GM19023 (cell line): ENCODE measurements at regions not wholly inside any gene's neighbourhood (a gene's known extent, or its start where the extent isn't known, plus 50 kb on each side); places are given as distances from the start of the nearest gene placed in this dataset.
"Not testable (repeated sequence)": the region's sequence is repeated elsewhere in the genome, so short reads cannot be mapped to it uniquely, and the experiment has no call there.

Source experiments
- ATAC-seq: cut with Tn5 transposase; IDR thresholded peaks from one replicate; pipeline ENCODE4 v1.9.1; 2021; ENCODE audit warnings: mild to moderate bottlenecking, moderate library complexity; ENCODE audit not compliant: unreplicated experiment

GRCh38 chr2:87559735-87560134, 188.2 kb upstream of the PLGLB2 start:
- not testable (repeated sequence) for ATAC-seq

GRCh38 chr2:87565116-87565515, 182.8 kb upstream of the PLGLB2 start:
- ATAC-seq: not testable (repeated sequence)

GRCh38 chr2:87566531-87566930, 181.4 kb upstream of the PLGLB2 start:
- not testable (repeated sequence) for ATAC-seq

GRCh38 chr2:87567093-87567492, 180.8 kb upstream of the PLGLB2 start:
- ATAC-seq: not testable (repeated sequence)

- not testable (repeated sequence) for ATAC-seq
Observed at GRCh38 chr2:87567912-87568311, 180.0 kb upstream of the PLGLB2 start.

GRCh38 chr2:87568554-87569278, 179.2 kb upstream of the PLGLB2 start:
- not testable (repeated sequence) for ATAC-seq

- ATAC-seq: not testable (repeated sequence)
Observed at GRCh38 chr2:87569689-87570397, 178.0 kb upstream of the PLGLB2 start.

- not testable (repeated sequence) for ATAC-seq
Observed at GRCh38 chr2:87571889-87572465, 175.9 kb upstream of the PLGLB2 start.

- ATAC-seq: not testable (repeated sequence)
Observed at GRCh38 chr2:87572906-87573305, 175.0 kb upstream of the PLGLB2 start.

- not testable (repeated sequence) for ATAC-seq
Observed at GRCh38 chr2:87573386-87574192, 174.3 kb upstream of the PLGLB2 start.

GRCh38 chr2:87574193-87575119, 173.4 kb upstream of the PLGLB2 start:
- not testable (repeated sequence) for ATAC-seq

- not testable (repeated sequence) for ATAC-seq
Observed at GRCh38 chr2:87575138-87575537, 172.7 kb upstream of the PLGLB2 start.

GRCh38 chr2:87577358-87577757, 170.5 kb upstream of the PLGLB2 start:
- not testable (repeated sequence) for ATAC-seq

GRCh38 chr2:87582152-87582551, 165.7 kb upstream of the PLGLB2 start:
- not testable (repeated sequence) for ATAC-seq

- ATAC-seq: not testable (repeated sequence)
Observed at GRCh38 chr2:87582579-87582978, 165.3 kb upstream of the PLGLB2 start.

GRCh38 chr2:87583370-87583769, 164.5 kb upstream of the PLGLB2 start:
- ATAC-seq: not testable (repeated sequence)

GRCh38 chr2:87583803-87584202, 164.1 kb upstream of the PLGLB2 start:
- ATAC-seq: not testable (repeated sequence)

GRCh38 chr2:87584268-87584906, 163.5 kb upstream of the PLGLB2 start:
- not testable (repeated sequence) for ATAC-seq

GRCh38 chr2:87587934-87588333, 160.0 kb upstream of the PLGLB2 start:
- ATAC-seq: not testable (repeated sequence)
